Transverse colon (tissue), 4 donors: ENCODE measurements at regions not wholly inside any gene's neighbourhood (a gene's known extent, or its start where the extent isn't known, plus 50 kb on each side); places are given as distances from the start of the nearest gene placed in this dataset.

Experiments
- DNase-seq: peaks from one replicate; pipeline ENCODE4 v3.0.0-alpha.2; 2019
- H3K27ac ChIP-seq, 4 donors: fragments of 200-600 bp; sonication (generic); 2 replicates each; pipeline ENCODE4 v1.5.1; 2016 to 2018; ENCODE audit warnings: inconsistent platforms in 4 of 4
- H3K27me3 ChIP-seq: fragments of 200-600 bp; sonication (generic); 2 replicates; pipeline ENCODE4 v1.5.1; 2017; ENCODE audit warnings: inconsistent platforms
- H3K36me3 ChIP-seq, 4 donors: fragments of 200-600 bp; sonication (generic); 2 replicates each; pipeline ENCODE4 v1.5.1; 2017 to 2019; ENCODE audit warnings: inconsistent platforms in 4 of 4
- H3K4me1 ChIP-seq, 4 donors: fragments of 200-600 bp; sonication (generic); 2 replicates each; pipeline ENCODE4 v1.5.1; 2017 to 2020; ENCODE audit warnings: inconsistent platforms in 4 of 4
- H3K4me3 ChIP-seq, 4 donors: fragments of 200-600 bp; sonication (generic); 1 replicate in 1 of 4; 2 replicates in 3 of 4; pipeline versions ENCODE4 v1.5.1 to v1.6.1; 2017 to 2019; ENCODE audit warnings: inconsistent platforms in 4 of 4
- H3K9me3 ChIP-seq, 2 donors: fragments of 200-600 bp; sonication (generic); 2 replicates each; pipeline ENCODE4 v1.5.1; 2017 to 2019; ENCODE audit warnings: inconsistent platforms in 2 of 2
- CTCF ChIP-seq, 5 experiments: fragments of 200-600 bp in 3 of 5; fragments of 450-650 bp in 2 of 5; sonication (generic) in 3 of 5; IDR thresholded peaks; 1 replicate in 2 of 5; 2 replicates in 3 of 5; pipeline ENCODE4 v1.5.1; 2016 to 2017; ENCODE audit warnings: antibody characterized with exemption in 5 of 5, inconsistent platforms in 3 of 5, mild to moderate bottlenecking in 2 of 5, moderate library complexity in 1 of 5
- EP300 ChIP-seq: sonication (generic); formaldehyde crosslinking; IDR thresholded peaks from one replicate; pipeline ENCODE4 v1.6.1; 2017; ENCODE audit warnings: antibody characterized with exemption, low read depth
- POLR2A ChIP-seq: fragments of 450-650 bp; IDR thresholded peaks from one replicate; pipeline ENCODE4 v1.6.1; 2016; ENCODE audit warnings: antibody characterized with exemption, mild to moderate bottlenecking, moderate library complexity
- POLR2AphosphoS5 ChIP-seq, 3 donors: sonication (generic); formaldehyde crosslinking; IDR thresholded peaks; one replicate each; pipeline ENCODE4 v1.6.1; 2016; ENCODE audit warnings: antibody characterized with exemption in 3 of 3
- WGBS, 2 donors: methylation state at CpG; one replicate each; pipeline ENCODE4 v1.1.5; 2018; ENCODE audit warnings: low coverage in 1 of 2; 5-methylcytosine and 5-hydroxymethylcytosine counted together
- in situ Hi-C, 4 donors: fragments of 200-750 bp; cut with MboI; loops; one replicate each; pipeline versions ENCODE4 v1.15.0 to v1.15.1; 2017; ENCODE audit warnings: low sequenced_read_pairs in 3 of 4, low pct_ligation_motif_present in 1 of 4, low pct_unique_long_range_greater_than_20kb in 1 of 4
- intact Hi-C: fragments of 100-400 bp; cut with DNase I; formaldehyde crosslinking; loops from one replicate; pipeline ENCODE4 v1.15.1; 2023; ENCODE audit warnings: low total_unique reads

GRCh38 chr6:53744321-53744720 lies 50.5 kb upstream of the LRRC1 start:
- no peak overlapping the region for H3K27ac ChIP-seq
- DNase-seq = no peak
- in situ Hi-C loops = no loop called here
- intact Hi-C loops = no loop called here
- TF ChIP-seq EP300 (no peak), POLR2AphosphoS5 (IDR thresholded peaks at IDR 0.05) (no peak), POLR2A (no peak), CTCF (IDR thresholded peaks at IDR 0.05) (no peak)
- H3K9me3 ChIP-seq = no peaks in the 10 kb centered on the region
- no peaks in the 10 kb centered on the region for H3K36me3 ChIP-seq
- 45 to 70% methylated on average over 4 of the region's 4 CpGs for WGBS, 2 donors
- H3K4me3 ChIP-seq = no peak overlapping the region
- no peaks in the 10 kb centered on the region for H3K27me3 ChIP-seq
- peaks cover 0 to 4% (median 0%) of the 10 kb centered on the region in 4 donors for H3K4me1 ChIP-seq

- in situ Hi-C loops = no loop called here
- H3K4me3 ChIP-seq = no peak overlapping the region
- TF ChIP-seq POLR2AphosphoS5 (IDR thresholded peaks at IDR 0.05) (no peak), EP300 (no peak), POLR2A (no peak), CTCF (IDR thresholded peaks at IDR 0.05) (no peak)
- H3K27me3 ChIP-seq = no peaks in the 10 kb centered on the region
- intact Hi-C loops = no loop called here
- DNase-seq = no peak
- no peaks in the 10 kb centered on the region for H3K9me3 ChIP-seq
- H3K36me3 ChIP-seq = no peaks in the 10 kb centered on the region
- WGBS, 2 donors = 66 to 79% methylated on average over 6 to 10 of the region's 10 CpGs
- peaks cover 0 to 4% (median 0%) of the 10 kb centered on the region in 4 donors for H3K4me1 ChIP-seq
- no peak overlapping the region for H3K27ac ChIP-seq
Observed at GRCh38 chr6:53741034-53741823, 53.6 kb upstream of the LRRC1 start.

GRCh38 chr6:53737746-53738145 lies 57.1 kb upstream of the LRRC1 start:
- Histone ChIP-seq H3K36me3 (no peaks in the 10 kb centered on the region), H3K27ac (no peak overlapping the region), H3K27me3 (no peaks in the 10 kb centered on the region), H3K4me3 (no peak overlapping the region), H3K9me3 (no peaks in the 10 kb centered on the region), H3K4me1 (peaks cover 0 to 25% (median 11%) of the 10 kb centered on the region in 4 donors)
- WGBS, 2 donors = 68 to 79% methylated on average over 2 to 3 of the region's 3 CpGs
- DNase-seq = peak; percentile 26
- TF ChIP-seq CTCF (IDR thresholded peaks at IDR 0.05) = no peak
- intact Hi-C loops = no loop called here
- in situ Hi-C loops = no loop called here

- in situ Hi-C loops = no loop called here
- Histone ChIP-seq H3K27ac (no peak overlapping the region), H3K4me3 (no peak overlapping the region), H3K36me3 (no peaks in the 10 kb centered on the region), H3K9me3 (no peaks in the 10 kb centered on the region), H3K4me1 (peaks cover 0 to 21% (median 11%) of the 10 kb centered on the region in 4 donors), H3K27me3 (no peaks in the 10 kb centered on the region)
- WGBS, 2 donors = 71% methylated on average over 4 of the region's 4 CpGs; no CpG with 5 or more reads in 1 of the 2 donors
- intact Hi-C loops = no loop called here
- peak; percentile 23 for DNase-seq
- TF ChIP-seq POLR2A (no peak), POLR2AphosphoS5 (IDR thresholded peaks at IDR 0.05) (no peak), EP300 (no peak), CTCF (IDR thresholded peaks at IDR 0.05) (no peak)
Observed at GRCh38 chr6:53735896-53736295, 58.9 kb upstream of the LRRC1 start.
